ENCODE measurements at regions not wholly inside any gene's neighbourhood (a gene's known extent, or its start where the extent isn't known, plus 50 kb on each side); places are given as distances from the start of the nearest gene placed in this dataset.
"Not testable (repeated sequence)": the region's sequence is repeated elsewhere in the genome, so short reads cannot be mapped to it uniquely, and the experiment has no call there.

GRCh38 chr17:59496178-59496577 is 69.2 kb upstream of the DHX40 start:
- DNase-seq = no peak

- no peak for DNase-seq
These were observed 66.7 kb upstream of the DHX40 start for GRCh38 chr17:59498530-59499307.

- DNase-seq = not testable (repeated sequence)
These were observed 65.2 kb upstream of the DHX40 start for GRCh38 chr17:59500086-59500655.

GRCh38 chr17:59501690-59502089 is 63.7 kb upstream of the DHX40 start:
- DNase-seq = no peak

GRCh38 chr17:59502800-59503199 is 62.6 kb upstream of the DHX40 start:
- DNase-seq = no peak

GRCh38 chr17:59503500-59503899 is 61.9 kb upstream of the DHX40 start:
- no peak for DNase-seq

- DNase-seq = no peak
These were observed 60.6 kb upstream of the DHX40 start for GRCh38 chr17:59504821-59505220.

- no peak for DNase-seq
These were observed 59.7 kb upstream of the DHX40 start for GRCh38 chr17:59505610-59506276.

- no peak for DNase-seq
These were observed 58.3 kb upstream of the DHX40 start for GRCh38 chr17:59506894-59507726.

GRCh38 chr17:59508999-59509625 is 56.3 kb upstream of the DHX40 start:
- no peak for DNase-seq

- no peak for DNase-seq
These were observed 54.8 kb upstream of the DHX40 start for GRCh38 chr17:59510611-59511010.

GRCh38 chr17:59511726-59512125 is 53.7 kb upstream of the DHX40 start:
- no peak for DNase-seq

GRCh38 chr17:59512844-59513385 is 52.5 kb upstream of the DHX40 start:
- no peak for DNase-seq

- DNase-seq = peak; percentile 25
These were observed 51.2 kb upstream of the DHX40 start for GRCh38 chr17:59513934-59514841.

Measured in CD4-positive, alpha-beta T cell treated with Interferon gamma for 1 hour (primary cell).